ENCODE measurements at regions not wholly inside any gene's neighbourhood (a gene's known extent, or its start where the extent isn't known, plus 50 kb on each side); places are given as distances from the start of the nearest gene placed in this dataset.

DNA sequence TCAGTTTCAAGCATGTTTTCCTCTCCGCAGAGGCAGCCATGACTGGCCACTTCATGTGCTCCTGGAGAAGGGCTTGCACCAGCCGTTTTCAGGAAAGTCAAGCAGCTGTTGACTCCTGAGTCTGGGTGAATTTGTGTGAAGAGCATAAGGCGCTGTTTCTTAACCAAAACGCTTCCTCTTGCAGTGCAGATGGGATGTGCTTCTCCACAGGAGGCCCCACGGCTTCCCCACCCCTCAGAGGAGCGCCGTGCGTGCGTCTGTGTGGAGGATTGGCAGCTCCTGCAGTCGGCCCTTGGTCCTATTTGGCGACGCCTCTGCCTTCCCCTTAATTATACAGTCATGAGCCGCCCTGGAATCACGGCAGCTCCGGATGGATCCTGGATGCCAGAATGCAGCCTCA lies 54.1 kb upstream of the B3GAT1 start:
- no peak overlapping the region for H3K4ac ChIP-seq (replicated peaks; ENCODE audit: insufficient read length, low read depth, low read length)
- no peaks in the 10 kb centered on the region for H3K79me1 ChIP-seq (ENCODE audit: low read depth, low read length)
- no peak overlapping the region for H2BK15ac ChIP-seq (ENCODE audit: low read length)
- H4K5ac ChIP-seq (ENCODE audit: insufficient read length, low read depth, low read length) = no peak overlapping the region
- no peak overlapping the region for H2BK12ac ChIP-seq (ENCODE audit: low read depth, low read length)
- H3K23me2 ChIP-seq (ENCODE audit: low read depth, low read length) = no peaks in the 10 kb centered on the region
- ChIA-PET CTCF (ENCODE audit: partially characterized antibody) (interaction anchor here (1.2 to 3.3 kb wide), 4 partner anchors 11 to 16 kb away, joined by 4 to 9 read pairs (median 5); no protein-coding TSS in a partner anchor), POLR2A (ENCODE audit: partially characterized antibody) (interaction anchor here (1.2 kb wide), 1 partner anchor 48 kb away, joined by 3 read pairs; no protein-coding TSS in a partner anchor)
- peaks cover 0 to 2% of the 10 kb centered on the region in 2 experiments for H4K20me1 ChIP-seq (replicated peaks in 1 of 2; ENCODE audit: control insufficient read depth in 1 of 2, insufficient read depth in 2 of 2, low read length in 2 of 2)
- no peak overlapping the region for H2AK5ac ChIP-seq (ENCODE audit: low read depth, low read length)
- H3K36me3 ChIP-seq (ENCODE audit: control insufficient read depth in 2 of 4, insufficient read depth in 4 of 4, low read length in 3 of 4) = no peaks in the 10 kb centered on the region
- H3K27ac ChIP-seq (ENCODE audit: low read depth, low read length) = no peak overlapping the region
- WGBS, 2 experiments (ENCODE audit: extremely low coverage in 1 of 2, insufficient coverage in 1 of 2, insufficient read length in 1 of 2, insufficient replicate concordance in 2 of 2, low coverage in 1 of 2, low lambda C conversion rate in 2 of 2, missing lambda C conversion rate in 1 of 2) = 47% methylated on average over 14 of the region's 15 CpGs; no CpG with 5 or more reads in 1 of the 2 experiments
- H3K18ac ChIP-seq (ENCODE audit: extremely low read depth, low read length) = 0 out of 2 replicates have a peak overlapping the region, but pooled peaks have one; percentile 13
- H2BK120ac ChIP-seq (replicated peaks; ENCODE audit: low read depth, low read length) = no peak overlapping the region
- no peak overlapping the region for H3K9ac ChIP-seq (replicated peaks in 1 of 4; ENCODE audit: extremely low read depth in 1 of 4, low read depth in 3 of 4, low read length in 3 of 4)
- no peak for FAIRE-seq
- no peak overlapping the region for H3K4me3 ChIP-seq (ENCODE audit: extremely low read depth in 1 of 4, insufficient read depth in 2 of 4, low read depth in 3 of 4, low read length in 4 of 4)
- peak in 1 of 2 experiments; percentile 55 for DNase-seq (ENCODE audit: low read depth in 1 of 2, low spot score in 2 of 2)
- H3K56ac ChIP-seq (replicated peaks; ENCODE audit: insufficient read length, low read depth, low read length) = no peak overlapping the region
- 0 out of 2 replicates have a peak overlapping the region, but pooled peaks have one; percentile 28 for H2AFZ ChIP-seq (ENCODE audit: low read length)
- H3K79me2 ChIP-seq (ENCODE audit: control insufficient read depth in 1 of 2, insufficient read depth in 2 of 2, low read length in 2 of 2) = no peaks in the 10 kb centered on the region
- H3K14ac ChIP-seq (ENCODE audit: insufficient read length) = no peak overlapping the region
- TF ChIP-seq, protein P1, sequence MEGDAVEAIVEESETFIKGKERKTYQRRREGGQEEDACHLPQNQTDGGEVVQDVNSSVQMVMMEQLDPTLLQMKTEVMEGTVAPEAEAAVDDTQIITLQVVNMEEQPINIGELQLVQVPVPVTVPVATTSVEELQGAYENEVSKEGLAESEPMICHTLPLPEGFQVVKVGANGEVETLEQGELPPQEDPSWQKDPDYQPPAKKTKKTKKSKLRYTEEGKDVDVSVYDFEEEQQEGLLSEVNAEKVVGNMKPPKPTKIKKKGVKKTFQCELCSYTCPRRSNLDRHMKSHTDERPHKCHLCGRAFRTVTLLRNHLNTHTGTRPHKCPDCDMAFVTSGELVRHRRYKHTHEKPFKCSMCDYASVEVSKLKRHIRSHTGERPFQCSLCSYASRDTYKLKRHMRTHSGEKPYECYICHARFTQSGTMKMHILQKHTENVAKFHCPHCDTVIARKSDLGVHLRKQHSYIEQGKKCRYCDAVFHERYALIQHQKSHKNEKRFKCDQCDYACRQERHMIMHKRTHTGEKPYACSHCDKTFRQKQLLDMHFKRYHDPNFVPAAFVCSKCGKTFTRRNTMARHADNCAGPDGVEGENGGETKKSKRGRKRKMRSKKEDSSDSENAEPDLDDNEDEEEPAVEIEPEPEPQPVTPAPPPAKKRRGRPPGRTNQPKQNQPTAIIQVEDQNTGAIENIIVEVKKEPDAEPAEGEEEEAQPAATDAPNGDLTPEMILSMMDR (IDR thresholded peaks at IDR 0.05; ENCODE audit: control extremely low read depth in 1 of 3, insufficient read depth in 1 of 3, low read depth in 1 of 3, low read length in 3 of 3) = no peak
- no peak overlapping the region; a peak in 2 of 4 replicates for H3K4me2 ChIP-seq (ENCODE audit: insufficient read depth in 1 of 2, low read depth in 2 of 2, low read length in 2 of 2)
- no peak overlapping the region; the same call in 1 of the 2 replicates for H4K8ac ChIP-seq (ENCODE audit: extremely low read depth, insufficient read depth, low read length)
- peaks cover 0 to 7% (median 6%) of the 10 kb centered on the region in 4 experiments; a peak in 4 of 7 replicates for H3K27me3 ChIP-seq (replicated peaks in 1 of 4; ENCODE audit: control insufficient read depth in 3 of 4, extremely low read depth in 1 of 4, insufficient read depth in 3 of 4, low read length in 3 of 4)
- no peak overlapping the region for H2BK20ac ChIP-seq (ENCODE audit: low read length)
- H4K91ac ChIP-seq (replicated peaks; ENCODE audit: insufficient read length, low read length) = no peak overlapping the region
- H2BK5ac ChIP-seq (ENCODE audit: low read depth, low read length) = no peak overlapping the region
- H3K23ac ChIP-seq (ENCODE audit: insufficient read length) = no peak overlapping the region
- peaks cover 0 to 4% (median 1%) of the 10 kb centered on the region in 4 experiments; a peak in 4 of 7 replicates for H3K4me1 ChIP-seq (replicated peaks in 1 of 4; ENCODE audit: control insufficient read depth in 3 of 4, insufficient read depth in 4 of 4, low read length in 3 of 4)
- no peaks in the 10 kb centered on the region for H3K9me3 ChIP-seq (ENCODE audit: insufficient read depth in 2 of 2, low read depth in 1 of 2, low read length in 1 of 2)
